Keratinocyte (primary cell): ENCODE measurements at regions not wholly inside any gene's neighbourhood (a gene's known extent, or its start where the extent isn't known, plus 50 kb on each side); places are given as distances from the start of the nearest gene placed in this dataset.

Source experiments
- DNase-seq: peaks from one replicate; pipeline ENCODE4 v3.0.0-alpha.2; 2011; ENCODE audit warnings: low read depth, missing footprints, low spot score
- FAIRE-seq: peaks from 2 replicates; lab custom pipeline; 2011; peaks lifted over from hg19 to GRCh38; lab: Jason Lieb, UNC
- H2AFZ ChIP-seq: 2 replicates; pipeline ENCODE4 v1.6.0; 2012; ENCODE audit warnings: low read length, control low read depth, inconsistent platforms; ENCODE audit not compliant: control insufficient read depth
- H3K27ac ChIP-seq: 2 replicates; pipeline ENCODE4 v1.5.1; 2011; ENCODE audit warnings: low read length; ENCODE audit not compliant: control insufficient read depth, insufficient read depth
- H3K27me3 ChIP-seq: 3 replicates; pipeline ENCODE4 v1.6.0; 2011; ENCODE audit warnings: low read length; ENCODE audit not compliant: control insufficient read depth, insufficient read depth; ENCODE audit errors: extremely low read depth
- H3K36me3 ChIP-seq, 2 experiments: 2 replicates in 1 of 2; 3 replicates in 1 of 2; pipeline ENCODE4 v1.5.1; 2011; ENCODE audit warnings: low read length in 2 of 2, mild to moderate bottlenecking in 1 of 2; ENCODE audit not compliant: control insufficient read depth in 2 of 2, insufficient read depth in 2 of 2; ENCODE audit errors: extremely low read depth in 1 of 2
- H3K4me1 ChIP-seq: 3 replicates; pipeline ENCODE4 v1.5.1; 2011; ENCODE audit warnings: low read length; ENCODE audit not compliant: control insufficient read depth, insufficient read depth; ENCODE audit errors: extremely low read depth
- H3K4me2 ChIP-seq: 3 replicates; pipeline ENCODE4 v1.6.0; 2011; ENCODE audit warnings: low read depth, low read length; ENCODE audit not compliant: control insufficient read depth, insufficient read depth; ENCODE audit errors: extremely low read depth
- H3K4me3 ChIP-seq, 3 experiments: fragments of 200-600 bp in 1 of 3; sonication (generic) in 1 of 3; 2 replicates in 2 of 3; 3 replicates in 1 of 3; pipeline ENCODE4 v1.5.1; 2011 to 2016; ENCODE audit warnings: low read length in 3 of 3, mild to moderate bottlenecking in 3 of 3, control low read depth in 2 of 3, inconsistent platforms in 1 of 3, low read depth in 1 of 3, mixed read lengths in 1 of 3, mixed run types in 1 of 3, moderate library complexity in 1 of 3; ENCODE audit not compliant: control insufficient read depth in 2 of 3, insufficient read depth in 2 of 3; ENCODE audit errors: extremely low read depth in 1 of 3
- H3K79me2 ChIP-seq: 2 replicates; pipeline ENCODE4 v1.6.0; 2012; ENCODE audit warnings: low read length; ENCODE audit not compliant: control insufficient read depth, insufficient read depth
- H3K9ac ChIP-seq: 3 replicates; pipeline ENCODE4 v1.6.0; 2011; ENCODE audit warnings: low read length; ENCODE audit not compliant: control insufficient read depth, insufficient read depth; ENCODE audit errors: extremely low read depth
- H3K9me1 ChIP-seq: 3 replicates; pipeline ENCODE4 v1.6.0; 2011; ENCODE audit warnings: low read length; ENCODE audit not compliant: control insufficient read depth, insufficient read depth; ENCODE audit errors: extremely low read depth
- H3K9me3 ChIP-seq: 2 replicates; pipeline ENCODE4 v1.5.1; 2012; ENCODE audit warnings: low read depth, low read length; ENCODE audit not compliant: control insufficient read depth
- H4K20me1 ChIP-seq: 3 replicates; pipeline ENCODE4 v1.6.0; 2011; ENCODE audit warnings: low read length; ENCODE audit not compliant: control insufficient read depth, insufficient read depth; ENCODE audit errors: extremely low read depth
- EZH2 ChIP-seq: IDR thresholded peaks from one replicate; pipeline ENCODE4 v1.6.1; 2012; ENCODE audit warnings: inconsistent platforms, mild to moderate bottlenecking, low read length, moderate library complexity
- dilution Hi-C: fragments of 300-500 bp; cut with MboI; formaldehyde crosslinking; loops from one replicate; pipeline ENCODE4 v1.7.0; 2020; ENCODE audit warnings: low sequenced_read_pairs; ENCODE audit not compliant: extremely low pct_ligation_motif_present
- TF ChIP-seq, protein P1 (sequence below), 3 experiments: IDR thresholded peaks in 1 of 3; conservative IDR thresholded peaks in 1 of 3; optimal IDR thresholded peaks in 1 of 3; 2 replicates in 2 of 3; 3 replicates in 1 of 3; pipeline versions ENCODE3 to v1.5.1; 2011; ENCODE audit warnings: low read length in 3 of 3, mild to moderate bottlenecking in 3 of 3, moderate library complexity in 2 of 3, control low read depth in 1 of 3, inconsistent platforms in 1 of 3; ENCODE audit not compliant: insufficient read depth in 2 of 3; ENCODE audit errors: extremely low read depth in 1 of 3

DNA sequence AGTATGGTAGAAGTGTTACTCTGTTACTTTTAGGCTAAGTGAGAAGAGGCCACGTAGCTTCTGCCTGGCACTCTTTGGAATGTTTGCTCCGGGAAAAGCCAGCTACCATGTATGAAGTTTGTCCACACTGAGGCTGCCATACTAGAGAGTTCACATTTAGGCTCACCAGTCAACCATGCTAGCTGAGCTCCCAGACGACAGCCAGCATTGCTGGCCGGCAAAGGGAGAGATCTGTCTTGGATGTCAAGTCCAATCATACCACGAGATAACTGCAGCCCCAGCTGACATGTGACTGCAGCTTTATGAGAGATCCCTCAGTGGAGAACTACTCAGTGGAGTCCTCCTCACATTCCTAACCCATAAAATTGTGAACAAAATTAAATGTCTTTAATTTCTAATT is 321.2 kb upstream of the F9 start:
- no peak overlapping the region for H3K4me3 ChIP-seq
- H3K36me3 ChIP-seq = no peaks in the 10 kb centered on the region
- H3K4me1 ChIP-seq = no peaks in the 10 kb centered on the region
- TF ChIP-seq EZH2 = no peak
- TF ChIP-seq, protein P1, sequence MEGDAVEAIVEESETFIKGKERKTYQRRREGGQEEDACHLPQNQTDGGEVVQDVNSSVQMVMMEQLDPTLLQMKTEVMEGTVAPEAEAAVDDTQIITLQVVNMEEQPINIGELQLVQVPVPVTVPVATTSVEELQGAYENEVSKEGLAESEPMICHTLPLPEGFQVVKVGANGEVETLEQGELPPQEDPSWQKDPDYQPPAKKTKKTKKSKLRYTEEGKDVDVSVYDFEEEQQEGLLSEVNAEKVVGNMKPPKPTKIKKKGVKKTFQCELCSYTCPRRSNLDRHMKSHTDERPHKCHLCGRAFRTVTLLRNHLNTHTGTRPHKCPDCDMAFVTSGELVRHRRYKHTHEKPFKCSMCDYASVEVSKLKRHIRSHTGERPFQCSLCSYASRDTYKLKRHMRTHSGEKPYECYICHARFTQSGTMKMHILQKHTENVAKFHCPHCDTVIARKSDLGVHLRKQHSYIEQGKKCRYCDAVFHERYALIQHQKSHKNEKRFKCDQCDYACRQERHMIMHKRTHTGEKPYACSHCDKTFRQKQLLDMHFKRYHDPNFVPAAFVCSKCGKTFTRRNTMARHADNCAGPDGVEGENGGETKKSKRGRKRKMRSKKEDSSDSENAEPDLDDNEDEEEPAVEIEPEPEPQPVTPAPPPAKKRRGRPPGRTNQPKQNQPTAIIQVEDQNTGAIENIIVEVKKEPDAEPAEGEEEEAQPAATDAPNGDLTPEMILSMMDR (optimal IDR thresholded peaks at IDR 0.05 in 1 of 3, IDR thresholded peaks at IDR 0.05 in 1 of 3, conservative IDR thresholded peaks at IDR 0.05 in 1 of 3; ENCODE audit: extremely low read depth in 1 of 3, insufficient read depth in 2 of 3, low read length in 3 of 3) = no peak
- no peak overlapping the region for H3K27ac ChIP-seq
- H3K79me2 ChIP-seq = no peaks in the 10 kb centered on the region
- H3K9me3 ChIP-seq = no peaks in the 10 kb centered on the region
- dilution Hi-C loops = no loop called here
- no peaks in the 10 kb centered on the region for H3K9me1 ChIP-seq
- peaks cover 17% of the 10 kb centered on the region for H3K27me3 ChIP-seq
- no peak overlapping the region for H3K4me2 ChIP-seq
- DNase-seq (no peak), FAIRE-seq (no peak)
- no peak overlapping the region for H2AFZ ChIP-seq
- no peaks in the 10 kb centered on the region for H4K20me1 ChIP-seq
- no peak overlapping the region for H3K9ac ChIP-seq

DNA sequence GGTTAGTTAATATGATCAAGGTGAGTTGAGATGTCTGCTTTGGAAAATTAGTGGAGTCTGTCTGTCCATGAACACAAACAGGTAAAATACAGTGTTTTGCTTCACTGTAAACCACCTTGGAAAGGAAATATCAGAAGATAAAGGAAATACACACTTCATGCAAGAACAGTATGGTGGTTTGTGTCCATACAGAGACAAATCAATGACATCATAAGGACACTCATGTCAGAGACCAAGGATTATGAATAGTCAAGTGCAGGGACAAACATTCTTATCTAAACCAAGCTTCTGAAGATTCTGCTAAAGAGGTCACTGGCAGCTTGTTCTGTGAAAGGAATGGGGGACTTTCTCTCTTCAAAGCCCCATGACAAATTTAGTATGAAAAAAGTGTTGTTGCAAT is 322.9 kb upstream of the F9 start:
- DNase-seq (no peak), FAIRE-seq (no peak)
- dilution Hi-C loops = no loop called here
- H3K9me3 ChIP-seq = no peaks in the 10 kb centered on the region
- H3K27me3 ChIP-seq = peaks cover 29% of the 10 kb centered on the region
- H3K36me3 ChIP-seq = no peaks in the 10 kb centered on the region
- H3K9me1 ChIP-seq = no peaks in the 10 kb centered on the region
- no peak overlapping the region for H3K9ac ChIP-seq
- TF ChIP-seq, protein P1 (optimal IDR thresholded peaks at IDR 0.05 in 1 of 3, IDR thresholded peaks at IDR 0.05 in 1 of 3, conservative IDR thresholded peaks at IDR 0.05 in 1 of 3; ENCODE audit: extremely low read depth in 1 of 3, insufficient read depth in 2 of 3, low read length in 3 of 3) = no peak
- TF ChIP-seq EZH2 = no peak
- no peaks in the 10 kb centered on the region for H4K20me1 ChIP-seq
- no peak overlapping the region for H3K4me3 ChIP-seq
- H3K27ac ChIP-seq = no peak overlapping the region
- no peak overlapping the region for H3K4me2 ChIP-seq
- no peaks in the 10 kb centered on the region for H3K79me2 ChIP-seq
- H2AFZ ChIP-seq = no peak overlapping the region
- H3K4me1 ChIP-seq = no peaks in the 10 kb centered on the region
